Activated naive CD8-positive, alpha-beta T cell treated with anti-CD3 and anti-CD28 coated beads, Interleukin-2, amount 10 ng/mL, durations not matched to agents 7 days and 5 days (primary cell): ENCODE measurements at regions not wholly inside any gene's neighbourhood (a gene's known extent, or its start where the extent isn't known, plus 50 kb on each side); places are given as distances from the start of the nearest gene placed in this dataset.
"Not testable (repeated sequence)": the region's sequence is repeated elsewhere in the genome, so short reads cannot be mapped to it uniquely, and the experiment has no call there.

Source experiments
- ATAC-seq: fragments of 150-1000 bp; cut with Tn5 transposase; one replicate; pipeline ENCODE4 v1.10.0; 2021; ENCODE audit warnings: low read depth, moderate library complexity
- POLR2A ChIA-PET: fragments of 350-600 bp; sonication (Branson Sonifier 250); formaldehyde crosslinking; loops from one replicate; lab custom pipeline; 2021; ENCODE audit warnings: antibody characterized with exemption; lab: Charles Lee
- DNase-seq: peaks from one replicate; pipeline ENCODE4 v3.0.0; 2021
- H3K27ac Mint-ChIP-seq: one replicate; pipeline ENCODE4 v1.8.0; 2022; ENCODE audit warnings: mild to moderate bottlenecking, mixed read lengths
- H3K27me3 Mint-ChIP-seq: one replicate; pipeline ENCODE4 v1.8.0; 2022; ENCODE audit warnings: mild to moderate bottlenecking, moderate library complexity, mixed read lengths
- H3K36me3 Mint-ChIP-seq: one replicate; pipeline ENCODE4 v1.8.0; 2021; ENCODE audit warnings: mild to moderate bottlenecking, mixed read lengths
- H3K4me1 Mint-ChIP-seq: one replicate; pipeline ENCODE4 v1.8.0; 2021; ENCODE audit warnings: mixed read lengths
- H3K4me3 Mint-ChIP-seq: one replicate; pipeline ENCODE4 v1.8.0; 2022; ENCODE audit warnings: mild to moderate bottlenecking, moderate library complexity, mixed read lengths
- H3K9me3 Mint-ChIP-seq: one replicate; pipeline ENCODE4 v1.8.0; 2021; ENCODE audit warnings: mixed read lengths

DNA sequence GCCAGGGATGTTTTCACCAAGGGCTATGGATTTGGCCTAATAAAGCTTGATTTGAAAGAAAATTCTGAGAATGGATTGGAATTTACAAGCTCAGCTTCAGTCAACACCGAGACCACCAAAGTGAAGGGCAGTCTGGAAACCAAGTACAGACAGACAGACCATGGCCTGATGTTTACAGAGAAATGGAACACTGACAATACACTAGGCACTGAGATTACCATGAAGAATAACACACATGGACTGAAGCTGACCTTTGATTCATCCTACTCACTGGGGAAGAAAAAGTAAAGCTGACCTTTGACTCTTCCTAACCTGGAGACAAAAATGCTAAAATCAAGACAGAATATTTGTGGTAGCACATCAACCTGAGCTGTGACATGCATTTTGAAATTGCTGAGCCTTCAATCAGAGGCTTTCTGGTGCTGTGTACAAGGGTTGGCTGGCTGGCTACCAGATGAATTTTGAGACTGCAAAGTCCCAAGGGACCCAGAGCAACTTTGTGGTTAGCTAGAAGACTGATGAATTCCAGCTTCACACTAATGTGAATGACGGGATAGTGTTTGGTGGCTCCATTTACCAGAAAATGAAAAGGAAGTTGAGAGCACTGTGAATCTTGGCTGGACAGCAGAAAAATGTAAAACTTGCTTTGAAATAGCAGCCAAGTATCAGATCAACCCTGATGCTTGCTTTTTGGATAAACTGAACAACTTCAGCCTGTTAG, 190.4 kb upstream of the KCTD3 start:
- DNase-seq: no peak
- Mint-ChIP-seq H3K4me1 (no peaks in the 10 kb centered on the region), H3K9me3 (no peaks in the 10 kb centered on the region), H3K36me3 (no peaks in the 10 kb centered on the region), H3K27ac (no peak overlapping the region), H3K4me3 (no peak overlapping the region), H3K27me3 (no peaks in the 10 kb centered on the region)
- POLR2A ChIA-PET: no interaction called here
- no peak for ATAC-seq

DNA sequence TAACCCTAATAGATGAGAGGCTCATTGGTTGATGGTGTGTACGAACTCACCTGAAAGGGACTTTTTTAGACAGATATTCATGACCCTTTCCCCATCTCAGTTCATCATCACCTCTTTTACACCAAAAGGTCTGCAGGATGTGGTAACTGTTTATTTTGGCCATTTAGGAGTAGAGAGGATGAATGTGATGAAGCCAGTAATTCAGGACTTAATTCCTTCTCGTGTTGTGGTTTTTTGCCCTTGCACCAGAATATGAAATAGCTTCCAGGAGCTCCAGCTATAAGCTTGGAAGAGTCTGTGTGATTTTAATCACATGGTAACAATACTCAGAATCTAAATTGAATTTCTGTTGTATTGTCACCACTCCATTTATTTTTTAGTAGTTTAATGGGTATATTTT, 189.4 kb upstream of the KCTD3 start:
- Mint-ChIP-seq H3K27me3 (no peaks in the 10 kb centered on the region), H3K36me3 (no peaks in the 10 kb centered on the region), H3K27ac (no peak overlapping the region), H3K9me3 (no peaks in the 10 kb centered on the region), H3K4me3 (no peak overlapping the region), H3K4me1 (no peaks in the 10 kb centered on the region)
- POLR2A ChIA-PET: no interaction called here
- no peak for ATAC-seq
- no peak for DNase-seq

DNA sequence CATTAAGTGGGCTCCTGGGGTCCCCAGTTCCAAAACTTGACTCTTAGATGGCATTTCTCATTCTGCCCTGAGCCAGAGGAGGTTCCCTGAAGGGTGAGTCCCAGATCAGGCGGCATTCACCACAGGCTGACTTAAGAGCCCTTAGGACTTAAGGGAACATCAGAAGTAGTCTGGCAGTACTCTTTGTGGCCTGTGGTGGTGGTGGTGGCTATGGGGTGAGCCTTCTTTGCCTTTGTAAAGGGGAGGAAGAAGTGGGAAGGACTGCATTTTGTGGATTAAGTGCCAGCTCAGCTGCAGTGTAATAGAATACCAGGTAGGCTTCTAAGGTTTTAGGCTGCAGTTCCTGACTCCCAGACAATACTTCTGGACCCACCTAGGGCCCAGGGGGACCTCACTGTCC, 186.5 kb upstream of the KCTD3 start:
- Mint-ChIP-seq H3K36me3 (no peaks in the 10 kb centered on the region), H3K9me3 (no peaks in the 10 kb centered on the region), H3K27me3 (no peaks in the 10 kb centered on the region), H3K4me3 (no peak overlapping the region), H3K4me1 (no peaks in the 10 kb centered on the region), H3K27ac (no peak overlapping the region)
- ATAC-seq (no peak), DNase-seq (no peak)
- POLR2A ChIA-PET: no interaction called here

DNA sequence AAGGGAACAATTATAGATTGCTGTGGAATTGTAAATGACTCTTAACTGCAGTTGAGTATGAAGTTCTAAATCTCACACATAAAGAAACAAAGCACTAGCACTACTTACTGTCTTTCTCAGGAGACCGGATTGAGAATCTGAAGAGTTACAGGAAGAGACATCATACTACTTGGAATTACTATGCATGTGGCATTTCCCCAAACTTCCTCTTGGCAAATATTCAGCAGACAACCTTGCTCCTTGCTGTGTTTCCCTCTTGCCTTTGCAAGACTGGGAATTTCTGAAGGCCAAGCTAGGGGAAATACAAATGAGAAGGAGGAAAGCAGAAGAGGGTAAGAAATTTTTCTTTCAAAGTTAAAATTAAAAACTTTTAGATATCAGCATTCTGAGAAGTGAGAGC, 173.6 kb upstream of the KCTD3 start:
- no peaks in the 10 kb centered on the region for H3K4me1 Mint-ChIP-seq
- H3K4me3 Mint-ChIP-seq: no peak overlapping the region
- ATAC-seq (no peak), DNase-seq (no peak)
- H3K27me3 Mint-ChIP-seq: no peaks in the 10 kb centered on the region
- POLR2A ChIA-PET: no interaction called here
- H3K27ac Mint-ChIP-seq: no peak overlapping the region
- peaks cover 4% of the 10 kb centered on the region for H3K9me3 Mint-ChIP-seq
- no peaks in the 10 kb centered on the region for H3K36me3 Mint-ChIP-seq

DNA sequence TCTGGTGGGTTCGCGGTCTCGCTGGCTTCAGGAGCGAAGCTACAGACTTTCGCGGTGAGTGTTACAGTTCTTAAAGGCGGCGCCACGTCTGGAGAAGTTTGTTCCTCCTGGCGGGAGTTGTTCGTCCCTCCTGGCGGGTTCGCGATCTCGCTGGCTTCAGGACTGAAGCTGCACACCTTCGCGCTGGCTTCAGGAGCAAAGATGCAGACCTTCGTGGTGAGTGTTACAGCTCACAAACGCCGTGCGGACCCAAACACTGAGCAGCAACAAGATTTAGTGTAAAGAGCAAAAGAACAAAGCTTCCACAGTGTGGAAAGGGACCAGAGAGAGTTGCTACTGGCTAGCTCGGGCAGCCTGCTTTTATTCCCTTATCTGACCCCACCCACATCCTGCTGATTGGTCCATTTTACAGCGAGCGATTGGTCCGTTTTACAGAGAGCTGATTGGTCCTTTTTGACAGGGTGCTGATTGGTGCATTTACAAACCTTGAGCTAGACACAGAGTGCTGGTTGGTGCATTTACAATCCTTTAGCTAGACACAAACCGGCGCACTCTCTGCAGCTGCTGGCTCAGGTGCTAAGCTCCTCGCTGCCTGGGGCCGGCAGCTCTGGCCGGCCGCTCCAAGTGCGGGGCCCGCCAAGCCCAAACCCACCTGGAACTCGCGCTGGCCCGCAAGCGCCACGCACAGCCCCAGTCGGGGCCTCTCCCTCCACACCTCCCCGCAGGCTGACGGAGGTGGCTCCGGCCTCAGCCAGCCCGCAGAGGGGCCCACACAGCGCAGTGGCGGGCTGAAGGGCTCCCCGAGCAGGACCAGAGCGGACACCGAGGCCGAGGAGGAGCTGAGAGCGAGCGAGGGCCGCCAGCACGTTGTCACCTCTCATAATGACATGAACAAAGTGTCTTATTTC, 172.8 kb upstream of the KCTD3 start:
- peaks cover 2% of the 10 kb centered on the region for H3K27me3 Mint-ChIP-seq
- POLR2A ChIA-PET: no interaction called here
- no peak overlapping the region for H3K4me3 Mint-ChIP-seq
- ATAC-seq: no peak
- H3K27ac Mint-ChIP-seq: no peak overlapping the region
- DNase-seq: no peak
- H3K36me3 Mint-ChIP-seq: no peaks in the 10 kb centered on the region
- H3K9me3 Mint-ChIP-seq: peaks cover 4% of the 10 kb centered on the region
- no peaks in the 10 kb centered on the region for H3K4me1 Mint-ChIP-seq

DNA sequence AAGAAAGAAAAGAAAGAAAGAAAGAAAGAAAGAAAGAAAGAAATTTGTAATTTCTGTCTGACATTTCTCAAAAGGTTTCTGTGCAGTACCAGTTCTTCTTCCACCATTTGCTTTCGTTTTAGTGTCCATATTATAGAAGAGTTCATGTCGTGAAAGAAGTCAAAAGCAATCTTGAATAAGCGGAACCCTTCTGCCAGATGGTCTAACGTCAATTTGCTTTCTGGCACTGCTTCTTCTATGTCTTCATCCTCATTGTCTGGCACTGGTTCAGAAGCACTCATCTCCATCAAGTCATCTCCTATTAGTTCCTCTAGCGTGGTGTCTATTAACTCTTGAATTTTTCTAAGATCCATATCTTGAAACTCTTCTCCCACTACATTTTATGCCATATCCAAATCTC, 170.0 kb upstream of the KCTD3 start:
- DNase-seq (no peak), ATAC-seq (no peak)
- Mint-ChIP-seq H3K27ac (no peak overlapping the region), H3K4me3 (no peak overlapping the region), H3K27me3 (peaks cover 2% of the 10 kb centered on the region), H3K36me3 (no peaks in the 10 kb centered on the region), H3K4me1 (no peaks in the 10 kb centered on the region), H3K9me3 (peaks cover 4% of the 10 kb centered on the region)
- POLR2A ChIA-PET: no interaction called here

DNA sequence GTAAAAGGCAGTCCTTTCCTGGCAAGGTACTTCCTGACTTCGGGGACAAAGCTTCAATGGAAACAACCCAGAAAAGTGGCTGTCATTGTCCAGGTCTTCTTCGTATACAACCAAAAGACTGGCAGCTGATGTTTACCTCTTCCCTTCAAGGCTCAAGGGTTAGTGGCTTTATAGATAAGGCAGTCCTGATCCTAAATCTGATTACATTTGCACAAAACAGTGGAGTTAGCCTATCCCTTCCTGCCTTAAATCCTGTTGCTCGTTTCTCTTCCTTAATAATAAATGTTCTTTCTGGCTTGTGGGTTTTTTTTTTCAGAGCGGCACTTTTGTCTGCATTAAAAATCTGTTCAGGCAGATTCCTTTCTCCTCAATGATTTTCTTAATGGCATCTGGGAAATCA, 169.3 kb upstream of the KCTD3 start:
- H3K36me3 Mint-ChIP-seq: no peaks in the 10 kb centered on the region
- H3K27ac Mint-ChIP-seq: no peak overlapping the region
- H3K27me3 Mint-ChIP-seq: peaks cover 2% of the 10 kb centered on the region
- ATAC-seq (no peak), DNase-seq (no peak)
- no peak overlapping the region for H3K4me3 Mint-ChIP-seq
- POLR2A ChIA-PET: no interaction called here
- no peaks in the 10 kb centered on the region for H3K4me1 Mint-ChIP-seq
- peaks cover 4% of the 10 kb centered on the region for H3K9me3 Mint-ChIP-seq

DNA sequence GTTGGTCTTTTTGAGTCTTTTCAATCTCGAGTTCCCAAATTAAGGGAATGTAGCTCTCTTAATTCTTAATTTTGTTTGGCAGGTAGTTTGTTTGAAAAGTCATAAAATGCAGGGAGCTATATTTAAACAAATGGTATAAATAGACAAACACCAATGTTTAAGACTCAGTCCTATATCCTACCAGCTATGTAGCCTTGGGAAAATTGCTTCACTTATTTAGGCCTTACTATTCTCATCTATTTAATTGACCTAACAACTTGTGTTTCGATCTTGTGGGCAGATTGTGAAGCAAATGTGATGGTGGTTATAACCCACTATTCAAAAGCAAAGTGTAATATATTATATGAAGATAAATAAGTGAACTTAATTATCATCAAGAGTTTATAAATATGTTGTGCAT, 167.3 kb upstream of the KCTD3 start:
- no peaks in the 10 kb centered on the region for H3K4me1 Mint-ChIP-seq
- no peaks in the 10 kb centered on the region for H3K36me3 Mint-ChIP-seq
- H3K27ac Mint-ChIP-seq: no peak overlapping the region
- no peak overlapping the region for H3K4me3 Mint-ChIP-seq
- DNase-seq (no peak), ATAC-seq (no peak)
- no peaks in the 10 kb centered on the region for H3K9me3 Mint-ChIP-seq
- peaks cover 2% of the 10 kb centered on the region for H3K27me3 Mint-ChIP-seq
- POLR2A ChIA-PET: no interaction called here

DNA sequence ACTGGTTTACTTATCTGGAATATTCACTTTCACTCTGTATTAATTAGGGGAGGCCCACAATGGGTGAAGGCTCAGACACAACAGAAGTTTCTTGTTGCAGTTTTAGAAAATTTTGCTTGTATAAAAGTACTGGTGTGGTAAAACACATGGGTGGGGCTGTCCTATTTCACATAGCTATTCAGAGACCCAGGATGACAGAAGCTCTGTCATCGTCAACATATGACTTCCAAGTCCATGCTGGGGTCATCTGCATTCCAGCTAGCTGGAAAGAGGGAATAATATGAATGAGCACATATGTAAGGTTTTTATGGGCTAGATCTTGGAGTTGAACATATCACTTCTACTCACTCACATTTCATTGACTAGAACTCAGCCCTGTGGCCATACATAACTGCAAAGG, 166.4 kb upstream of the KCTD3 start:
- peaks cover 2% of the 10 kb centered on the region for H3K27me3 Mint-ChIP-seq
- DNase-seq (no peak), ATAC-seq (no peak)
- H3K9me3 Mint-ChIP-seq: no peaks in the 10 kb centered on the region
- no peaks in the 10 kb centered on the region for H3K36me3 Mint-ChIP-seq
- no peak overlapping the region for H3K4me3 Mint-ChIP-seq
- H3K27ac Mint-ChIP-seq: no peak overlapping the region
- H3K4me1 Mint-ChIP-seq: no peaks in the 10 kb centered on the region
- POLR2A ChIA-PET: no interaction called here

DNA sequence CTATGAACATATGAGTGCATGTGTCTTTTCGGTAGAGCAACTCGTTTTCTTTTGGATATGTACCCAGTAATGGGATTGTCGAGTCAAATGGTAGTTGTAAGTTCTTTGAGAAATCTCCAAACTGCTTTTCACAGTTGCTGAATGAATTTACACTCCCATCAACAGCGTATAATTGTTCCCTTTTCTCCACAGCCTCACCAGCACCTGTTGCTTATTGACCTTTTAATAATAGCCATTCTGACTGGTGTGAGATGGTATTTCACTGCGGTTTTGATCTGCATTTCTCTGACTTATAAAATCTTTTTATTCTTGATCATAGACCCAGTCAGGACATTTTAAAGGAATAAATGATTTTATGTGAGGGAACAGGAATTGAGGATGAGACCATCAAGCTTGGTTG, 165.0 kb upstream of the KCTD3 start:
- Mint-ChIP-seq H3K4me1 (no peaks in the 10 kb centered on the region), H3K27ac (no peak overlapping the region), H3K9me3 (no peaks in the 10 kb centered on the region), H3K4me3 (no peak overlapping the region), H3K27me3 (peaks cover 2% of the 10 kb centered on the region), H3K36me3 (no peaks in the 10 kb centered on the region)
- POLR2A ChIA-PET: no interaction called here
- ATAC-seq (no peak), DNase-seq (no peak)

DNA sequence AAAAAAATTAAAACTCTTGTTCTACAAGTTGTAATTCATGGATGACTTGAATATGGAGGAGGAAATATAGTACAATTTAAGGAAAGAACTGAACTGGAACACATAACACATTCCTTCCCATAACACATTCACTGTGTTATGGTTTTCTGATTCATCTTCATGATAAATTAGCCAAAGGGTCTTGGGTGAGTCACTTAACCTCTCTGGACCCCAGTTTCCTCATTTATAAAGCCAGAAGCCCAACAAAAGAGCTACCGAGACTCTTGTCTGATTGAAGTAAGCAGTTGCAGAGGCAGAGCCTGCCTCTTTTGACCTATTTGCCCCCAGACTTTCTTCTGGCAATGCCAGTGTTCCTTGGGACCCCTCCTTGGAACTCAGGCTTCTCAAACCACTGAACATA, 161.9 kb upstream of the KCTD3 start:
- no peaks in the 10 kb centered on the region for H3K36me3 Mint-ChIP-seq
- H3K9me3 Mint-ChIP-seq: peaks cover 1% of the 10 kb centered on the region
- ATAC-seq: no peak
- H3K27ac Mint-ChIP-seq: no peak overlapping the region
- no peaks in the 10 kb centered on the region for H3K27me3 Mint-ChIP-seq
- H3K4me1 Mint-ChIP-seq: no peaks in the 10 kb centered on the region
- H3K4me3 Mint-ChIP-seq: no peak overlapping the region
- no peak for DNase-seq
- POLR2A ChIA-PET: no interaction called here

DNA sequence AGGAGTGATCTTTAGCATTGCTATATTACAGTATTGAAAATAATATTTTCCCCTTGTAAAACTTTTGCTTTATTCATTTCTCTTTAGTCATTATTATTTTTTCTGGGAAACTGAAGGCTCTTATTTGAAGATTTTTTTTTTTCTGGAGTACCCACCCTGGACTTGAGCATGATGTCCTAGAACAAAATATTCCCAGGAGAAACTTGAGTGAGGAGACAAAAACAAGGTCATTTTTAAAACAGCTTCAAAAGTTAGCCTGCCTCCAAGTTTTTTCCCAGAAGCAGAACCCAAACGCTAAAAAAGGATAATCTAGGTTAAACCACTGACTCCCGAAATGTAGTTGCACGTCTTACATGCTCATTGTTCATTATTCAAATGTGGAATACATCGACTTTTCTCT, 160.2 kb upstream of the KCTD3 start:
- DNase-seq (no peak), ATAC-seq (no peak)
- Mint-ChIP-seq H3K27me3 (no peaks in the 10 kb centered on the region), H3K36me3 (no peaks in the 10 kb centered on the region), H3K4me3 (no peak overlapping the region), H3K9me3 (peaks cover 1% of the 10 kb centered on the region), H3K27ac (no peak overlapping the region), H3K4me1 (no peaks in the 10 kb centered on the region)
- POLR2A ChIA-PET: no interaction called here

DNA sequence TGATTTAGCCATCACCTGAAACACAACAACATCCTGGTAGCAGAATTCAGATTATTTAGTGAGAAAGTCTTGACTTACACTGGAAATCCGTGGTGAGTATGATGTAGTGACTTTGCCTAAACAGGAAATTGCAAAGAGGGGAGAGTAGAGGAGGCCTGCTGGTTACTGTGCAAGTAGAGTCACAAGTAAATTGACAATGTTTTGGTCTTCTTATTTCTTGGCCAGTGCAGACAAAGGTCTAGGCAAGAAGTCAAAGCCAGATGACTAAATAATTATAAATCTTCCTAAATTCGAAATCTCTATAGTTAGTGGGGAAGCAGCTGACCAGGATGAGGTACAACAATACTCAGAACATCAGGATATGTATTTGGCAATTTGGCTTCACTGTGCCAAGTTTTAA, 159.5 kb upstream of the KCTD3 start:
- POLR2A ChIA-PET: no interaction called here
- peaks cover 1% of the 10 kb centered on the region for H3K9me3 Mint-ChIP-seq
- H3K36me3 Mint-ChIP-seq: no peaks in the 10 kb centered on the region
- ATAC-seq (no peak), DNase-seq (no peak)
- H3K27ac Mint-ChIP-seq: no peak overlapping the region
- H3K4me3 Mint-ChIP-seq: no peak overlapping the region
- no peaks in the 10 kb centered on the region for H3K4me1 Mint-ChIP-seq
- no peaks in the 10 kb centered on the region for H3K27me3 Mint-ChIP-seq

DNA sequence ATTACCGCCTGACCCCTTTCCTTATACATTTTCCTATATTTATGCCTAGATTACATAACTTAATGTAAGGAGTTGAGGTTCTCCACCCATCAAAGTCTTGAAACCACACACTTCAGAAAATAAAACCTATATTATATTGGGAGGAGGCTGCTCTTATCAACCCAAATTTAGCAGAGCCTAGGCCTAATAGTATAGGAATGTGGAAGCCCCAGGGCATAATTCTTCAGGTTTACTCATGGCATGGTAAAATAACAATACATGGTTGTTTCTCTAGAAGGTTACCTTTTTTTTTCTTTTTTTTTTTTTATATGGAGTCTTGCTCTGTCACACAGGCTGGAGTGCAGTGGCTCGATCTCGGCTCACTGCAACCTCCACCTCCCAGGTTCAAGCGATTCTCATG, 157.6 kb upstream of the KCTD3 start:
- H3K36me3 Mint-ChIP-seq, H3K27ac Mint-ChIP-seq, H3K4me1 Mint-ChIP-seq, ATAC-seq, POLR2A ChIA-PET, H3K9me3 Mint-ChIP-seq, H3K4me3 Mint-ChIP-seq, H3K27me3 Mint-ChIP-seq, DNase-seq: not testable (repeated sequence)
